K562 (cell line): ENCODE measurements at regions not wholly inside any gene's neighbourhood (a gene's known extent, or its start where the extent isn't known, plus 50 kb on each side); places are given as distances from the start of the nearest gene placed in this dataset.

Experiments
- ATAC-seq: fragments of 200-7000 bp; cut with Tn5 transposase; 3 replicates; pipeline ENCODE4 v1.9.1; 2020; ENCODE audit warnings: moderate library complexity
- BruUV-seq: library from RNA; stranded (reverse); fragments of 400-500 nt; replicated peaks from 2 replicates; lab custom pipeline; 2021; lab: Mats Ljungman, UMichigan
- CTCF ChIA-PET: fragments of 300-600 bp; formaldehyde crosslinking; extraction: SDS; loops from one replicate; lab custom pipeline; 2021; ENCODE audit warnings: low intra/inter-chr PET ratio; lab: Yijun Ruan, JAX
- POLR2A ChIA-PET: fragments of 300-600, 350-650 bp; sonication (Branson Sonifier 250); formaldehyde crosslinking; extraction: SDS; loops from one replicate; lab custom pipeline; 2021; ENCODE audit warnings: antibody characterized with exemption, inconsistent platforms; lab: Yijun Ruan, JAX
- DNase-seq, 4 experiments: peaks; one replicate each; pipeline versions ENCODE4 v3.0.0 to v3.0.0-alpha.2; 2011 to 2018; ENCODE audit warnings: low spot score in 3 of 4, mixed read lengths in 3 of 4; ENCODE audit errors: extremely low read depth in 1 of 4
- FAIRE-seq: peaks from 2 replicates; lab custom pipeline; 2011; peaks lifted over from hg19 to GRCh38; lab: Jason Lieb, UNC
- H2AFZ ChIP-seq: 2 replicates; pipeline ENCODE4 v1.6.0; 2011; ENCODE audit warnings: low read depth, low read length, control low read depth, inconsistent platforms
- H3K27ac ChIP-seq: fragments of 200-600 bp; 3 replicates; pipeline ENCODE4 v1.8.0; 2011; ENCODE audit warnings: low read depth, mild to moderate bottlenecking, control low read depth, inconsistent platforms, low read length, moderate library complexity, mixed read lengths; ENCODE audit errors: extremely low read depth
- H3K27me3 ChIP-seq, 2 experiments: fragments of 300-600 bp in 1 of 2; 2 replicates in 1 of 2; 3 replicates in 1 of 2; pipeline versions ENCODE4 v1.6.0 to v1.8.0; 2011; ENCODE audit warnings: inconsistent platforms in 2 of 2, low read length in 2 of 2, mild to moderate bottlenecking in 1 of 2, mixed read lengths in 1 of 2, moderate library complexity in 1 of 2; ENCODE audit not compliant: control insufficient read depth in 2 of 2, insufficient read depth in 2 of 2
- H3K36me3 ChIP-seq: fragments of 300-600 bp; 3 replicates; pipeline ENCODE4 v1.8.0; 2011; ENCODE audit warnings: mild to moderate bottlenecking, low read length, inconsistent platforms; ENCODE audit not compliant: control insufficient read depth, insufficient read depth
- H3K4me1 ChIP-seq, 2 experiments: fragments of 200-600 bp in 1 of 2; replicated peaks in 1 of 2; 2 replicates in 1 of 2; 3 replicates in 1 of 2; pipeline versions ENCODE4 v1.5.1 to v1.8.0; 2011; ENCODE audit warnings: inconsistent platforms in 2 of 2, low read length in 2 of 2, mild to moderate bottlenecking in 1 of 2, mixed read lengths in 1 of 2, moderate library complexity in 1 of 2; ENCODE audit not compliant: control insufficient read depth in 2 of 2, insufficient read depth in 2 of 2
- H3K4me2 ChIP-seq: 2 replicates; pipeline ENCODE4 v1.6.1; 2011; ENCODE audit warnings: low read length, control low read depth, inconsistent platforms, mixed read lengths; ENCODE audit not compliant: insufficient read depth
- H3K4me3 ChIP-seq: fragments of 200-600 bp; sonication (generic), shearing (Covaris generic); 2 replicates; pipeline ENCODE4 v1.5.1; 2016; ENCODE audit warnings: control low read depth, inconsistent platforms
- H3K79me2 ChIP-seq: fragments of 200-600 bp; 3 replicates; pipeline ENCODE4 v1.8.0; 2011; ENCODE audit warnings: low read length, inconsistent platforms; ENCODE audit not compliant: control insufficient read depth, insufficient read depth
- H3K9ac ChIP-seq, 2 experiments: 2 replicates each; pipeline versions ENCODE4 v1.6.0 to v1.6.1; 2011; ENCODE audit warnings: low read depth in 2 of 2, low read length in 2 of 2, control low read depth in 1 of 2, inconsistent platforms in 1 of 2, mild to moderate bottlenecking in 1 of 2, mixed read lengths in 1 of 2; ENCODE audit not compliant: insufficient read depth in 1 of 2
- H3K9me1 ChIP-seq: one replicate; pipeline ENCODE4 v1.6.0; 2011; ENCODE audit warnings: inconsistent platforms, mild to moderate bottlenecking, low read length, moderate library complexity; ENCODE audit not compliant: control insufficient read depth, insufficient read depth
- H3K9me3 ChIP-seq: replicated peaks from 2 replicates; pipeline ENCODE4 v1.5.1; 2011; ENCODE audit warnings: low read depth, low read length, inconsistent platforms; ENCODE audit not compliant: control insufficient read depth, insufficient read depth
- H4K20me1 ChIP-seq: replicated peaks from 2 replicates; pipeline ENCODE4 v1.6.1; 2011; ENCODE audit warnings: low read length, inconsistent platforms, mixed read lengths; ENCODE audit not compliant: control insufficient read depth, insufficient read depth
- CREB5 ChIP-seq: fragments of 250-450 bp; sonication (Bioruptor Pico); IDR thresholded peaks from 2 replicates; pipeline ENCODE4 v1.5.0; 2020; ENCODE audit warnings: mild to moderate bottlenecking
- USF1 ChIP-seq: sonication (generic); formaldehyde crosslinking; IDR thresholded peaks from 2 replicates; pipeline ENCODE4 v1.9.0; 2022; ENCODE audit warnings: mild to moderate bottlenecking, missing genetic modification reagents
- ZNF77 ChIP-seq: fragments of 250-450 bp; sonication (Bioruptor Pico); IDR thresholded peaks from 2 replicates; pipeline ENCODE4 v1.5.0; 2020
- WGBS: fragments of 100-300 bp; shearing (Covaris generic); methylation state at CpG from one replicate; pipeline ENCODE4 v1.1.6; 2016; ENCODE audit warnings: low coverage, mixed read lengths; ENCODE audit not compliant: insufficient coverage; ENCODE audit errors: missing lambda C conversion rate; 5-methylcytosine and 5-hydroxymethylcytosine counted together
- in situ Hi-C: fragments of 300-500 bp; cut with MboI; formaldehyde crosslinking; loops from 4 replicates; pipeline ENCODE4 v1.15.0; 2018; ENCODE audit warnings: inconsistent platforms, mixed read lengths
- intact Hi-C: fragments of 100-400 bp; cut with micrococcal nuclease; formaldehyde crosslinking; loops from 2 replicates; pipeline ENCODE4 v1.14.2; 2022

- FAIRE-seq (no peak), DNase-seq (no peak), ATAC-seq (no peak)
- no peaks in the 10 kb centered on the region for H3K27me3 ChIP-seq
- no peaks in the 10 kb centered on the region for H4K20me1 ChIP-seq
- no peaks in the 10 kb centered on the region for H3K79me2 ChIP-seq
- H3K4me1 ChIP-seq, result peaks cover 6 to 8% of the 10 kb centered on the region in 2 experiments; a peak in 3 of 5 replicates
- 65% methylated on average over 7 of the region's 7 CpGs for WGBS
- no peak overlapping the region for H3K4me2 ChIP-seq
- no peaks in the 10 kb centered on the region for H3K9me3 ChIP-seq
- 0 out of 4 replicates have a peak overlapping the region, but pooled peaks of 1 of the 2 experiments have one; percentile 29 for H3K9ac ChIP-seq
- H2AFZ ChIP-seq, result peak overlapping the region; percentile 58
- TF ChIP-seq CREB5 (CRISPR knock-in tag) (no peak), USF1 (CRISPR knock-in tag) (peak; percentile 15; the same call in 1 of the 2 replicates), ZNF77 (CRISPR knock-in tag) (no peak)
- intact Hi-C loops (no loop called here), in situ Hi-C loops (loop anchor here (5.0 kb wide), 1 partner anchor 87 kb away; no protein-coding TSS in a partner anchor)
- H3K27ac ChIP-seq, result no peak overlapping the region
- H3K36me3 ChIP-seq, result no peaks in the 10 kb centered on the region
- H3K9me1 ChIP-seq, result no peaks in the 10 kb centered on the region
- BruUV-seq, result no TSS peak
- no peak overlapping the region for H3K4me3 ChIP-seq
- POLR2A ChIA-PET, result interaction anchor here (1.0 to 1.6 kb wide), 2 partner anchors 9 to 17 kb away, joined by 3 to 4 read pairs; no protein-coding TSS in a partner anchor
- CTCF ChIA-PET, result no interaction called here
Measured at GRCh38 chr5:135220394-135221186, 178.4 kb downstream of the MACROH2A1 start.
